SU-DHL-6 (cell line): ENCODE measurements at regions not wholly inside any gene's neighbourhood (a gene's known extent, or its start where the extent isn't known, plus 50 kb on each side); places are given as distances from the start of the nearest gene placed in this dataset.

Source experiments
- H2AFZ ChIP-seq: fragments of 200-600 bp; sonication (generic); 2 replicates; pipeline ENCODE4 v1.6.1; 2014; ENCODE audit warnings: low read depth, mild to moderate bottlenecking, moderate library complexity, mixed read lengths, antibody characterized with exemption, low read length; ENCODE audit not compliant: severe bottlenecking
- H3F3A ChIP-seq: fragments of 200-600 bp; shearing (Covaris generic); 2 replicates; pipeline ENCODE4 v1.6.0; 2016; ENCODE audit warnings: antibody characterized with exemption, mild to moderate bottlenecking; ENCODE audit not compliant: insufficient read depth
- H3K27ac ChIP-seq: fragments of 200-600 bp; sonication (generic); 2 replicates; pipeline ENCODE4 v1.5.1; 2016; ENCODE audit warnings: low read depth, mild to moderate bottlenecking, low read length, moderate library complexity, mixed read lengths
- H3K27me3 ChIP-seq: fragments of 200-600 bp; sonication (generic), shearing (Covaris generic); 2 replicates; pipeline ENCODE4 v1.6.0; 2014; ENCODE audit warnings: mild to moderate bottlenecking, low read length
- H3K36me3 ChIP-seq: fragments of 200-600 bp; sonication (generic); 2 replicates; pipeline ENCODE4 v1.6.1; 2014; ENCODE audit warnings: mild to moderate bottlenecking, low read length, mixed read lengths
- H3K4me2 ChIP-seq: fragments of 300-600, 200-600 bp; shearing (Covaris generic), sonication (generic); 2 replicates; pipeline ENCODE4 v1.6.0; 2014; ENCODE audit warnings: low read length, low read depth, mild to moderate bottlenecking; ENCODE audit not compliant: poor library complexity, severe bottlenecking
- H3K4me3 ChIP-seq: fragments of 200-600 bp; sonication (generic); 2 replicates; pipeline ENCODE4 v1.5.1; 2014; ENCODE audit warnings: antibody characterized with exemption, low read length, mild to moderate bottlenecking, mixed read lengths; ENCODE audit not compliant: insufficient read depth, poor library complexity, severe bottlenecking
- H3K79me2 ChIP-seq: fragments of 200-600 bp; sonication (generic); 2 replicates; pipeline ENCODE4 v1.6.1; 2014; ENCODE audit warnings: mild to moderate bottlenecking, low read length, moderate library complexity; ENCODE audit not compliant: insufficient read depth
- H3K9ac ChIP-seq: fragments of 200-600 bp; sonication (generic); 2 replicates; pipeline ENCODE4 v1.7.0; 2014; ENCODE audit warnings: mild to moderate bottlenecking, low read length
- H3K9me2 ChIP-seq: fragments of 200-600 bp; sonication (generic); replicated peaks from 2 replicates; pipeline ENCODE4 v1.6.1; 2014; ENCODE audit warnings: low read length; ENCODE audit not compliant: insufficient read depth
- H3K9me3 ChIP-seq: fragments of 200-600 bp; sonication (generic); 2 replicates; pipeline ENCODE4 v1.6.1; 2014; ENCODE audit warnings: low read length, mixed read lengths; ENCODE audit not compliant: insufficient read depth
- H4K20me1 ChIP-seq: fragments of 200-600 bp; sonication (generic); 2 replicates; pipeline ENCODE4 v1.6.1; 2014; ENCODE audit warnings: low read depth, mild to moderate bottlenecking, antibody characterized with exemption, low read length, moderate library complexity, mixed read lengths
- EZH2phosphoT487 ChIP-seq: fragments of 200-600 bp; sonication (generic), shearing (Covaris generic); conservative IDR thresholded peaks from 2 replicates; pipeline ENCODE4 v1.6.1; 2018; ENCODE audit warnings: mild to moderate bottlenecking, antibody characterized with exemption, low read length, moderate library complexity, mixed read lengths
- TF ChIP-seq, protein P1 (sequence below): fragments of 200-600 bp; sonication (generic); IDR thresholded peaks from one replicate; pipeline ENCODE4 v1.5.1; 2017; ENCODE audit warnings: antibody characterized with exemption, mild to moderate bottlenecking, low read length, moderate library complexity; ENCODE audit not compliant: insufficient read depth, poor library complexity, severe bottlenecking

GRCh38 chr4:137740141-137740540 is 207.8 kb upstream of the PCDH18 start:
- TF ChIP-seq EZH2phosphoT487, result no peak
- TF ChIP-seq, protein P1, sequence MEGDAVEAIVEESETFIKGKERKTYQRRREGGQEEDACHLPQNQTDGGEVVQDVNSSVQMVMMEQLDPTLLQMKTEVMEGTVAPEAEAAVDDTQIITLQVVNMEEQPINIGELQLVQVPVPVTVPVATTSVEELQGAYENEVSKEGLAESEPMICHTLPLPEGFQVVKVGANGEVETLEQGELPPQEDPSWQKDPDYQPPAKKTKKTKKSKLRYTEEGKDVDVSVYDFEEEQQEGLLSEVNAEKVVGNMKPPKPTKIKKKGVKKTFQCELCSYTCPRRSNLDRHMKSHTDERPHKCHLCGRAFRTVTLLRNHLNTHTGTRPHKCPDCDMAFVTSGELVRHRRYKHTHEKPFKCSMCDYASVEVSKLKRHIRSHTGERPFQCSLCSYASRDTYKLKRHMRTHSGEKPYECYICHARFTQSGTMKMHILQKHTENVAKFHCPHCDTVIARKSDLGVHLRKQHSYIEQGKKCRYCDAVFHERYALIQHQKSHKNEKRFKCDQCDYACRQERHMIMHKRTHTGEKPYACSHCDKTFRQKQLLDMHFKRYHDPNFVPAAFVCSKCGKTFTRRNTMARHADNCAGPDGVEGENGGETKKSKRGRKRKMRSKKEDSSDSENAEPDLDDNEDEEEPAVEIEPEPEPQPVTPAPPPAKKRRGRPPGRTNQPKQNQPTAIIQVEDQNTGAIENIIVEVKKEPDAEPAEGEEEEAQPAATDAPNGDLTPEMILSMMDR, result no peak
- no peak overlapping the region for H3K4me3 ChIP-seq
- no peak overlapping the region for H3K9ac ChIP-seq
- no peaks in the 10 kb centered on the region for H3K36me3 ChIP-seq
- H3K79me2 ChIP-seq, result no peaks in the 10 kb centered on the region
- H3K9me2 ChIP-seq, result no peaks in the 10 kb centered on the region
- no peaks in the 10 kb centered on the region for H3K27me3 ChIP-seq
- H4K20me1 ChIP-seq, result no peaks in the 10 kb centered on the region
- no peak overlapping the region for H3K4me2 ChIP-seq
- H3K27ac ChIP-seq, result no peak overlapping the region
- no peaks in the 10 kb centered on the region for H3K9me3 ChIP-seq
- no peaks in the 10 kb centered on the region for H3F3A ChIP-seq
- no peak overlapping the region for H2AFZ ChIP-seq

DNA sequence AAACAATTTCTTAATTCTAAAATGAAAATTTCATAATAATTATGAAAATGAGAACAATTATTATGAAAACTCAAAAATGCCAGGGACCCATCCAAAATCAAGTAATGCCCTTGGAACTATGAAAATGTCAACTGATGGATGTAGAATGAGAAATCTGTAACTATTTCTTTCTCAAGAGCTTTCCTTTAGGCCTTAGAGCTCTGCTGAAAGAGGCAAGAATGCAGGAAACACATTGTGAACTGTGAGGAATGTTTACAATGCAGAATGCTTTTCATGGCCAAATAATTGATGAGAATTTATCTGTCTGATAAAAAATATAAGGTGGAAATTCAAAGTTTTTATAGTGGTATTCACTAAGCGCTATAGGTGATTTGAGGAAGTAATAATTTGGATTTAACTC is 207.1 kb upstream of the PCDH18 start:
- Histone ChIP-seq H3K9me2 (no peaks in the 10 kb centered on the region), H3K9ac (no peak overlapping the region), H3K4me3 (no peak overlapping the region), H3K27ac (no peak overlapping the region), H4K20me1 (no peaks in the 10 kb centered on the region), H3K27me3 (no peaks in the 10 kb centered on the region), H3K4me2 (no peak overlapping the region), H3K79me2 (no peaks in the 10 kb centered on the region), H2AFZ (no peak overlapping the region), H3F3A (no peaks in the 10 kb centered on the region), H3K36me3 (no peaks in the 10 kb centered on the region), H3K9me3 (no peaks in the 10 kb centered on the region)
- TF ChIP-seq, protein P1, result no peak
- no peak for TF ChIP-seq EZH2phosphoT487

DNA sequence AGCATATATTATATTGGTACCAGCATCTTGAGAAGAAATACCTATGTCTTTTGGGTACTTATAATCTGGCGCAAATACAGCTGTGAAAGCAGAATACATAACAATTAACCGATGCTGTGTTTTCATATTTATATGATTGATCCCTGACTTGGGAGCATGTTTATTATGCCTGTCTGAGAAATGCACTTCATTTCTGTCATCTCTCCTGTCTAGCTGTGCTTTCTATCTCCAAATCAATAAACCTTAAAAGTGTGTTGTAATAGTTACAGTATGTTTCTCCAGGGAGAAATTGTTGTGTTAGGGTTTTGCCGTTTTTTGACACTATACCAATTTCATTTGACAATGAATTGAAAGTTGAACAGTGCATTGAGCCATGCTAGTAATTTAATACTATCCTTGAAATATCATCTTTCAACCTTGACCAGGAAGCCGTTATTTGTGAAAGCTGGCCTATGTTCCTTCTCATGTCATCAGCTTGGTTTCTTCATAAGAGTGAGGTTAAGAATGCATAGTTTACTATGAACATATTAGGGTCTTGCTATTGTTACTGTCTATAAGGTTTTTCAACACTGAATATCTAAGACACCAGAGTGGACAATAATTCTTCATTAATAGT is 206.2 kb upstream of the PCDH18 start:
- Histone ChIP-seq H2AFZ (no peak overlapping the region), H3K4me2 (no peak overlapping the region), H3K79me2 (no peaks in the 10 kb centered on the region), H3K9ac (no peak overlapping the region), H3K27me3 (no peaks in the 10 kb centered on the region), H3F3A (no peaks in the 10 kb centered on the region), H3K9me3 (no peaks in the 10 kb centered on the region), H3K27ac (no peak overlapping the region), H4K20me1 (no peaks in the 10 kb centered on the region), H3K36me3 (no peaks in the 10 kb centered on the region), H3K4me3 (no peak overlapping the region), H3K9me2 (no peaks in the 10 kb centered on the region)
- no peak for TF ChIP-seq EZH2phosphoT487
- TF ChIP-seq, protein P1, result no peak
